ENCODE measurements at regions not wholly inside any gene's neighbourhood (a gene's known extent, or its start where the extent isn't known, plus 50 kb on each side); places are given as distances from the start of the nearest gene placed in this dataset.

DNA sequence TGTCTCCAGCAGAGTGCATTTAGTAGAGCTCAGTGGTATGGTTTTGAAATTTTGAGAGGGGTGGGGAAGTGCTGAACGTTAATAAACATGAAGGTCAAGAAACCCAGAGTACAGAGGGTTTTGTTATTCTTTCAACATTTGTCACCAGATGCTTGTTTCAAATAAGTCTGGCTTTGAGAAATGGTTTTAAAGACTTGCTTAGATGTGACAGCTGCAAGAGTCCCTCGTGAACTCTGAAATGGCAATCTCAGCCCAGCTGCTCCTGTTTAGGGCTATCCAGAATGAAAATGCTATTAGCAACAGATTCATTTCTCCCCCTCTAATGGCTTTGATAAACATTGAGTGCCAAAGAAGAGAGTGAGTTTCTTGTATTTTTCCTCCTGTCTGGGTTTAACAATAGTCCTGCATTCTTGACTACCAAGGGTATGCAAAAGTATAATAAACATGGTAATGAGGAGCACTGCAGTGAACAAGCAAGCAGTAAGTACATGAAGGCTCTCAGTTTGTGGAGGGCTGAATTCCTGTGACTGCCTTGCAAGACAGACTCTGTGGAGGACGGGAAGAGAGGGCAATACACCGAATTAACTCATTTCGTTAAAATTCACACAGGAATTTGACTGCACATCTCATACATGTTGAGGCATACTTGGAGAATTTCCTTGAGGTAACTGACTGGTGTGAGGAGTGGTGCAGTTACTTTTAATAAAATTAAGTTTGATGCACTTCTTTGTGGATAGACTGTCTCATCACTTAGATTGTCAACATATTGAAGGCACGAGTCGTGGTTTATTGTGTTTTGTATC, 490.9 kb downstream of the REEP3 start (continued):
- TF ChIP-seq, protein P1, sequence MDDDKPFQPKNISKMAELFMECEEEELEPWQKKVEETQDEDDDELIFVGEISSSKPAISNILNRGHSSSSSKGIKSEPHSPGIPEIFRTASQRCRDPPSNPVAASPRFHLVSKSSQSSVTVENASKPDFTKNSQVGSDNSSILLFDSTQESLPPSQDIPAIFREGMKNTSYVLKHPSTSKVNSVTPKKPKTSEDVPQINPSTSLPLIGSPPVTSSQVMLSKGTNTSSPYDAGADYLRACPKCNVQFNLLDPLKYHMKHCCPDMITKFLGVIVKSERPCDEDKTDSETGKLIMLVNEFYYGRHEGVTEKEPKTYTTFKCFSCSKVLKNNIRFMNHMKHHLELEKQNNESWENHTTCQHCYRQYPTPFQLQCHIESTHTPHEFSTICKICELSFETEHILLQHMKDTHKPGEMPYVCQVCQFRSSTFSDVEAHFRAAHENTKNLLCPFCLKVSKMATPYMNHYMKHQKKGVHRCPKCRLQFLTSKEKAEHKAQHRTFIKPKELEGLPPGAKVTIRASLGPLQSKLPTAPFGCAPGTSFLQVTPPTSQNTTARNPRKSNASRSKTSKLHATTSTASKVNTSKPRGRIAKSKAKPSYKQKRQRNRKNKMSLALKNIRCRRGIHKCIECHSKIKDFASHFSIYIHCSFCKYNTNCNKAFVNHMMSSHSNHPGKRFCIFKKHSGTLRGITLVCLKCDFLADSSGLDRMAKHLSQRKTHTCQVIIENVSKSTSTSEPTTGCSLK (tag by site-specific recombination; IDR thresholded peaks at IDR 0.05): no peak
- TF ChIP-seq GLI2 (tag by site-specific recombination; IDR thresholded peaks at IDR 0.05; ENCODE audit: borderline replicate concordance, low read depth): no peak

DNA sequence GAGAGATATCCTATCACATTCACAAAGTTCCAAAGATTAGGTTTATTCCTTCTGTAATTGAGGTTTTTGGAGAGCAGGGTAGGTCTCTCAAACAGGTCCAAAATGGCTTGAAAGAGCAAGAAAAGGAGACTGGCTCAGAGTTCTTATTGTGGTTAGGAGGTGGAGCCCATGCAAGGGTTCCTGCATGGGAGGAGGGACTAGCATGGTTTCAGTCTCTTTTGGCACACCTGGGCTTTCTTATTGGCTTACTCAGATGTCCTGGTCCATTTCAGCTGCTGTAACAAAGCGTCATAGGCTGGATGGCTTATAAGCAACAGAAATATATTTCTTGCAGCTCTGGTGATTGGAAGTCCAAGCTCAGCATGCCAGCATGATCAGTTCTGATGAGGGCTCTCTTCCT, 493.1 kb downstream of the REEP3 start:
- no peaks in the 10 kb centered on the region for H3K9me3 ChIP-seq (ENCODE audit: control insufficient read depth, insufficient read depth, low read depth, low read length)
- TF ChIP-seq, protein P2, sequence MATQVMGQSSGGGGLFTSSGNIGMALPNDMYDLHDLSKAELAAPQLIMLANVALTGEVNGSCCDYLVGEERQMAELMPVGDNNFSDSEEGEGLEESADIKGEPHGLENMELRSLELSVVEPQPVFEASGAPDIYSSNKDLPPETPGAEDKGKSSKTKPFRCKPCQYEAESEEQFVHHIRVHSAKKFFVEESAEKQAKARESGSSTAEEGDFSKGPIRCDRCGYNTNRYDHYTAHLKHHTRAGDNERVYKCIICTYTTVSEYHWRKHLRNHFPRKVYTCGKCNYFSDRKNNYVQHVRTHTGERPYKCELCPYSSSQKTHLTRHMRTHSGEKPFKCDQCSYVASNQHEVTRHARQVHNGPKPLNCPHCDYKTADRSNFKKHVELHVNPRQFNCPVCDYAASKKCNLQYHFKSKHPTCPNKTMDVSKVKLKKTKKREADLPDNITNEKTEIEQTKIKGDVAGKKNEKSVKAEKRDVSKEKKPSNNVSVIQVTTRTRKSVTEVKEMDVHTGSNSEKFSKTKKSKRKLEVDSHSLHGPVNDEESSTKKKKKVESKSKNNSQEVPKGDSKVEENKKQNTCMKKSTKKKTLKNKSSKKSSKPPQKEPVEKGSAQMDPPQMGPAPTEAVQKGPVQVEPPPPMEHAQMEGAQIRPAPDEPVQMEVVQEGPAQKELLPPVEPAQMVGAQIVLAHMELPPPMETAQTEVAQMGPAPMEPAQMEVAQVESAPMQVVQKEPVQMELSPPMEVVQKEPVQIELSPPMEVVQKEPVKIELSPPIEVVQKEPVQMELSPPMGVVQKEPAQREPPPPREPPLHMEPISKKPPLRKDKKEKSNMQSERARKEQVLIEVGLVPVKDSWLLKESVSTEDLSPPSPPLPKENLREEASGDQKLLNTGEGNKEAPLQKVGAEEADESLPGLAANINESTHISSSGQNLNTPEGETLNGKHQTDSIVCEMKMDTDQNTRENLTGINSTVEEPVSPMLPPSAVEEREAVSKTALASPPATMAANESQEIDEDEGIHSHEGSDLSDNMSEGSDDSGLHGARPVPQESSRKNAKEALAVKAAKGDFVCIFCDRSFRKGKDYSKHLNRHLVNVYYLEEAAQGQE (tag by site-specific recombination; IDR thresholded peaks at IDR 0.05): no peak
- TF ChIP-seq MEIS1 (CRISPR knock-in tag; IDR thresholded peaks at IDR 0.05; ENCODE audit: borderline replicate concordance): no peak
- H3K36me3 ChIP-seq (ENCODE audit: control insufficient read depth in 2 of 2, insufficient read depth in 1 of 2, low read length in 2 of 2): no peaks in the 10 kb centered on the region
- ChIA-PET POLR2A (no interaction called here), CTCF (interaction anchor here (0.9 kb wide), 1 partner anchor 37 kb away, joined by 4 read pairs; no protein-coding TSS in a partner anchor)
- no peaks in the 10 kb centered on the region for H3K4me1 ChIP-seq (ENCODE audit: control insufficient read depth, insufficient read depth, low read length)
- no peak overlapping the region for H3K27ac ChIP-seq (ENCODE audit: extremely low read depth, low read depth, low read length)
- H3K4me3 ChIP-seq (ENCODE audit: low read depth, low read length): no peak overlapping the region

DNA sequence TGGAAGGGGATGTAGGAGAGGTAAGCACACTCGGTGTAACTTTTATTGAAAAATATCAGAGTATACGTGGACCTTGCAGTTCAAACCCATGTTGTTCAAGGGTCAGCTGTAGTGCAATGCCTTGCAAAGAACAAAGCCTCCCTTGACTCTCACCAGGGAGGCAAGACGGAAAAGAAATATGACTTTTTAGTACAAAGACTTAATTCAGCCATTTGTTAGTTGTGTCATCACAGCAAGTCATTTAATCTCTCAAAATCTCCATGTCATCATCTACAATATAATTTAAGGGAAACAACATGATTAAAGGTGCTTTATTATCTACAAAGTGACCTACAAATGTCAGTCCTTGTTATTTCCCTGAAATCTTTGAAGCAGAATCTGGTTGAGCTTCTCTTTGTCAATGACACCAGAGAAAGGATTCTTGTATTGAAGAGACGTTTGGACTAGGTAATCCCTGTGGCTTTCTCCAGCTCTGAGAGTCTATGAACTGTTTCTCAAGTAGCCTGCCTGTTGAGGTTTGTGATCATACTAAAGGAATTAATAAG, 502.8 kb downstream of the REEP3 start:
- ChIA-PET POLR2A (no interaction called here), CTCF (interaction anchor here (0.7 to 2.0 kb wide), 3 partner anchors 17 to 89 kb away, joined by 3 to 6 read pairs (median 5); no protein-coding TSS in a partner anchor)
- Histone ChIP-seq H3K27ac (ENCODE audit: extremely low read depth, low read depth, low read length) (no peak overlapping the region), H3K4me1 (ENCODE audit: control insufficient read depth, insufficient read depth, low read length) (no peaks in the 10 kb centered on the region), H3K9me3 (ENCODE audit: control insufficient read depth, insufficient read depth, low read depth, low read length) (no peaks in the 10 kb centered on the region), H3K36me3 (ENCODE audit: control insufficient read depth in 2 of 2, insufficient read depth in 1 of 2, low read length in 2 of 2) (no peaks in the 10 kb centered on the region), H3K4me3 (ENCODE audit: low read depth, low read length) (no peak overlapping the region)
- TF ChIP-seq, protein P3, sequence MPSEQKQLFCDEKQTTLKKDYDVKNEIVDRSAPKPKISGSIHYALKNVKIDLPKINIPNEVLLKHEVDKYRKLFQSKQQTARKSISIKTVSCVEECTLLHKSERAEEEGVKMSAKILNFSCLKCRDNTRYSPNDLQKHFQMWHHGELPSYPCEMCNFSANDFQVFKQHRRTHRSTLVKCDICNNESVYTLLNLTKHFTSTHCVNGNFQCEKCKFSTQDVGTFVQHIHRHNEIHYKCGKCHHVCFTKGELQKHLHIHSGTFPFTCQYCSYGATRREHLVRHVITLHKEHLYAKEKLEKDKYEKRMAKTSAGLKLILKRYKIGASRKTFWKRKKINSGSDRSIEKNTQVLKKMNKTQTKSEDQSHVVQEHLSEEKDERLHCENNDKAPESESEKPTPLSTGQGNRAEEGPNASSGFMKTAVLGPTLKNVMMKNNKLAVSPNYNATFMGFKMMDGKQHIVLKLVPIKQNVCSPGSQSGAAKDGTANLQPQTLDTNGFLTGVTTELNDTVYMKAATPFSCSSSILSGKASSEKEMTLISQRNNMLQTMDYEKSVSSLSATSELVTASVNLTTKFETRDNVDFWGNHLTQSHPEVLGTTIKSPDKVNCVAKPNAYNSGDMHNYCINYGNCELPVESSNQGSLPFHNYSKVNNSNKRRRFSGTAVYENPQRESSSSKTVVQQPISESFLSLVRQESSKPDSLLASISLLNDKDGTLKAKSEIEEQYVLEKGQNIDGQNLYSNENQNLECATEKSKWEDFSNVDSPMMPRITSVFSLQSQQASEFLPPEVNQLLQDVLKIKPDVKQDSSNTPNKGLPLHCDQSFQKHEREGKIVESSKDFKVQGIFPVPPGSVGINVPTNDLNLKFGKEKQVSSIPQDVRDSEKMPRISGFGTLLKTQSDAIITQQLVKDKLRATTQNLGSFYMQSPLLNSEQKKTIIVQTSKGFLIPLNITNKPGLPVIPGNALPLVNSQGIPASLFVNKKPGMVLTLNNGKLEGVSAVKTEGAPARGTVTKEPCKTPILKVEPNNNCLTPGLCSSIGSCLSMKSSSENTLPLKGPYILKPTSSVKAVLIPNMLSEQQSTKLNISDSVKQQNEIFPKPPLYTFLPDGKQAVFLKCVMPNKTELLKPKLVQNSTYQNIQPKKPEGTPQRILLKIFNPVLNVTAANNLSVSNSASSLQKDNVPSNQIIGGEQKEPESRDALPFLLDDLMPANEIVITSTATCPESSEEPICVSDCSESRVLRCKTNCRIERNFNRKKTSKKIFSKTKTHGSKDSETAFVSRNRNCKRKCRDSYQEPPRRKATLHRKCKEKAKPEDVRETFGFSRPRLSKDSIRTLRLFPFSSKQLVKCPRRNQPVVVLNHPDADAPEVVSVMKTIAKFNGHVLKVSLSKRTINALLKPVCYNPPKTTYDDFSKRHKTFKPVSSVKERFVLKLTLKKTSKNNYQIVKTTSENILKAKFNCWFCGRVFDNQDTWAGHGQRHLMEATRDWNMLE (tag by site-specific recombination; conservative IDR thresholded peaks at IDR 0.05; ENCODE audit: low read depth): no peak
- TF ChIP-seq, protein P4, sequence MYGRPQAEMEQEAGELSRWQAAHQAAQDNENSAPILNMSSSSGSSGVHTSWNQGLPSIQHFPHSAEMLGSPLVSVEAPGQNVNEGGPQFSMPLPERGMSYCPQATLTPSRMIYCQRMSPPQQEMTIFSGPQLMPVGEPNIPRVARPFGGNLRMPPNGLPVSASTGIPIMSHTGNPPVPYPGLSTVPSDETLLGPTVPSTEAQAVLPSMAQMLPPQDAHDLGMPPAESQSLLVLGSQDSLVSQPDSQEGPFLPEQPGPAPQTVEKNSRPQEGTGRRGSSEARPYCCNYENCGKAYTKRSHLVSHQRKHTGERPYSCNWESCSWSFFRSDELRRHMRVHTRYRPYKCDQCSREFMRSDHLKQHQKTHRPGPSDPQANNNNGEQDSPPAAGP (tag by site-specific recombination; IDR thresholded peaks at IDR 0.05): no peak
- TF ChIP-seq ZNF155 (tag by site-specific recombination; IDR thresholded peaks at IDR 0.05) (no peak), GLIS2 (tag by site-specific recombination; IDR thresholded peaks at IDR 0.05) (no peak), ZNF777 (tag by site-specific recombination; IDR thresholded peaks at IDR 0.05; ENCODE audit: borderline replicate concordance) (no peak), ZNF621 (tag by site-specific recombination; IDR thresholded peaks at IDR 0.05) (no peak), GLI2 (tag by site-specific recombination; IDR thresholded peaks at IDR 0.05; ENCODE audit: borderline replicate concordance, low read depth) (no peak), ZNF354C (tag by site-specific recombination; IDR thresholded peaks at IDR 0.05; ENCODE audit: borderline replicate concordance, low read depth) (no peak), ZNF785 (tag by site-specific recombination; IDR thresholded peaks at IDR 0.05) (no peak), YY1 (tag by site-specific recombination; IDR thresholded peaks at IDR 0.05) (no peak)
- TF ChIP-seq, protein P5, sequence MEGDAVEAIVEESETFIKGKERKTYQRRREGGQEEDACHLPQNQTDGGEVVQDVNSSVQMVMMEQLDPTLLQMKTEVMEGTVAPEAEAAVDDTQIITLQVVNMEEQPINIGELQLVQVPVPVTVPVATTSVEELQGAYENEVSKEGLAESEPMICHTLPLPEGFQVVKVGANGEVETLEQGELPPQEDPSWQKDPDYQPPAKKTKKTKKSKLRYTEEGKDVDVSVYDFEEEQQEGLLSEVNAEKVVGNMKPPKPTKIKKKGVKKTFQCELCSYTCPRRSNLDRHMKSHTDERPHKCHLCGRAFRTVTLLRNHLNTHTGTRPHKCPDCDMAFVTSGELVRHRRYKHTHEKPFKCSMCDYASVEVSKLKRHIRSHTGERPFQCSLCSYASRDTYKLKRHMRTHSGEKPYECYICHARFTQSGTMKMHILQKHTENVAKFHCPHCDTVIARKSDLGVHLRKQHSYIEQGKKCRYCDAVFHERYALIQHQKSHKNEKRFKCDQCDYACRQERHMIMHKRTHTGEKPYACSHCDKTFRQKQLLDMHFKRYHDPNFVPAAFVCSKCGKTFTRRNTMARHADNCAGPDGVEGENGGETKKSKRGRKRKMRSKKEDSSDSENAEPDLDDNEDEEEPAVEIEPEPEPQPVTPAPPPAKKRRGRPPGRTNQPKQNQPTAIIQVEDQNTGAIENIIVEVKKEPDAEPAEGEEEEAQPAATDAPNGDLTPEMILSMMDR (tag by site-specific recombination; IDR thresholded peaks at IDR 0.05): no peak
- TF ChIP-seq, protein P6, sequence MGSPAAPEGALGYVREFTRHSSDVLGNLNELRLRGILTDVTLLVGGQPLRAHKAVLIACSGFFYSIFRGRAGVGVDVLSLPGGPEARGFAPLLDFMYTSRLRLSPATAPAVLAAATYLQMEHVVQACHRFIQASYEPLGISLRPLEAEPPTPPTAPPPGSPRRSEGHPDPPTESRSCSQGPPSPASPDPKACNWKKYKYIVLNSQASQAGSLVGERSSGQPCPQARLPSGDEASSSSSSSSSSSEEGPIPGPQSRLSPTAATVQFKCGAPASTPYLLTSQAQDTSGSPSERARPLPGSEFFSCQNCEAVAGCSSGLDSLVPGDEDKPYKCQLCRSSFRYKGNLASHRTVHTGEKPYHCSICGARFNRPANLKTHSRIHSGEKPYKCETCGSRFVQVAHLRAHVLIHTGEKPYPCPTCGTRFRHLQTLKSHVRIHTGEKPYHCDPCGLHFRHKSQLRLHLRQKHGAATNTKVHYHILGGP (tag by site-specific recombination; IDR thresholded peaks at IDR 0.05): no peak
